ENCODE measurements at regions not wholly inside any gene's neighbourhood (a gene's known extent, or its start where the extent isn't known, plus 50 kb on each side); places are given as distances from the start of the nearest gene placed in this dataset.

- TF ChIP-seq EZH2 (IDR thresholded peaks at IDR 0.05; ENCODE audit: borderline replicate concordance, low read length), result no peak
- TF ChIP-seq CTCF (IDR thresholded peaks at IDR 0.05; ENCODE audit: low read length), result no peak
- H3K9me3 ChIP-seq (ENCODE audit: low read length), result peaks cover 6% of the 10 kb centered on the region; the same call in 1 of the 2 replicates
Measured at GRCh38 chr3:29083676-29084075, 197.2 kb upstream of the RBMS3 start.

GRCh38 chr3:29088579-29088978, 192.3 kb upstream of the RBMS3 start:
- Histone ChIP-seq H3K4me2 (ENCODE audit: low read length) (no peak overlapping the region), H3K79me2 (ENCODE audit: insufficient read depth, low read length) (no peaks in the 10 kb centered on the region), H2AFZ (ENCODE audit: low read length) (no peak overlapping the region), H3K4me1 (ENCODE audit: insufficient read depth, low read length, severe bottlenecking) (peaks cover 16% of the 10 kb centered on the region), H4K20me1 (ENCODE audit: insufficient read depth, low read length) (no peaks in the 10 kb centered on the region), H3F3A (ENCODE audit: insufficient read depth, low read length) (no peaks in the 10 kb centered on the region), H3K36me3 (ENCODE audit: insufficient read depth, low read length) (no peaks in the 10 kb centered on the region), H3K27ac (ENCODE audit: low read depth, low read length, poor library complexity, severe bottlenecking) (no peak overlapping the region), H3K9me2 (ENCODE audit: low read depth, low read length) (no peaks in the 10 kb centered on the region), H3K9me3 (ENCODE audit: low read length) (no peaks in the 10 kb centered on the region), H3K27me3 (ENCODE audit: insufficient read depth, low read length) (no peaks in the 10 kb centered on the region), H3K4me3 (ENCODE audit: low read depth, low read length, poor library complexity, severe bottlenecking) (no peak overlapping the region), H3K9ac (ENCODE audit: low read length) (no peak overlapping the region)
- TF ChIP-seq CTCF (IDR thresholded peaks at IDR 0.05; ENCODE audit: low read length) (no peak), EZH2 (IDR thresholded peaks at IDR 0.05; ENCODE audit: borderline replicate concordance, low read length) (no peak)

More at GRCh38 chr3:29083676-29084075, 197.2 kb upstream of the RBMS3 start:
- no peak overlapping the region for H3K9ac ChIP-seq (ENCODE audit: low read length)
- H3F3A ChIP-seq (ENCODE audit: insufficient read depth, low read length), result no peaks in the 10 kb centered on the region
- no peak overlapping the region for H3K4me2 ChIP-seq (ENCODE audit: low read length)
- no peak overlapping the region for H3K27ac ChIP-seq (ENCODE audit: low read depth, low read length, poor library complexity, severe bottlenecking)
- H3K9me2 ChIP-seq (ENCODE audit: low read depth, low read length), result no peaks in the 10 kb centered on the region
- H3K4me1 ChIP-seq (ENCODE audit: insufficient read depth, low read length, severe bottlenecking), result no peaks in the 10 kb centered on the region
- no peaks in the 10 kb centered on the region; the same call in 1 of the 2 replicates for H3K36me3 ChIP-seq (ENCODE audit: insufficient read depth, low read length)
- no peaks in the 10 kb centered on the region for H3K27me3 ChIP-seq (ENCODE audit: insufficient read depth, low read length)
- no peak overlapping the region for H3K4me3 ChIP-seq (ENCODE audit: low read depth, low read length, poor library complexity, severe bottlenecking)
- H4K20me1 ChIP-seq (ENCODE audit: insufficient read depth, low read length), result no peaks in the 10 kb centered on the region
- no peak overlapping the region for H2AFZ ChIP-seq (ENCODE audit: low read length)
- H3K79me2 ChIP-seq (ENCODE audit: insufficient read depth, low read length), result no peaks in the 10 kb centered on the region

- no peak overlapping the region for H3K4me3 ChIP-seq (ENCODE audit: low read depth, low read length, poor library complexity, severe bottlenecking)
- H3F3A ChIP-seq (ENCODE audit: insufficient read depth, low read length), result no peaks in the 10 kb centered on the region
- H3K79me2 ChIP-seq (ENCODE audit: insufficient read depth, low read length), result no peaks in the 10 kb centered on the region
- H3K9me2 ChIP-seq (ENCODE audit: low read depth, low read length), result no peaks in the 10 kb centered on the region
- no peaks in the 10 kb centered on the region for H3K27me3 ChIP-seq (ENCODE audit: insufficient read depth, low read length)
- peak overlapping the region; percentile 37 for H3K27ac ChIP-seq (ENCODE audit: low read depth, low read length, poor library complexity, severe bottlenecking)
- no peak for TF ChIP-seq CTCF (IDR thresholded peaks at IDR 0.05; ENCODE audit: low read length)
- TF ChIP-seq EZH2 (IDR thresholded peaks at IDR 0.05; ENCODE audit: borderline replicate concordance, low read length), result no peak
- H3K9ac ChIP-seq (ENCODE audit: low read length), result no peak overlapping the region
- H3K9me3 ChIP-seq (ENCODE audit: low read length), result no peaks in the 10 kb centered on the region
- no peak overlapping the region for H3K4me2 ChIP-seq (ENCODE audit: low read length)
- H4K20me1 ChIP-seq (ENCODE audit: insufficient read depth, low read length), result no peaks in the 10 kb centered on the region
- H2AFZ ChIP-seq (ENCODE audit: low read length), result peak overlapping the region; percentile 95; the same call in 1 of the 2 replicates
- peaks cover 16% of the 10 kb centered on the region for H3K4me1 ChIP-seq (ENCODE audit: insufficient read depth, low read length, severe bottlenecking)
- H3K36me3 ChIP-seq (ENCODE audit: insufficient read depth, low read length), result no peaks in the 10 kb centered on the region
Measured at GRCh38 chr3:29090912-29091597, 189.8 kb upstream of the RBMS3 start.
